PC-3 (cell line): ENCODE measurements at regions not wholly inside any gene's neighbourhood (a gene's known extent, or its start where the extent isn't known, plus 50 kb on each side); places are given as distances from the start of the nearest gene placed in this dataset.

ENCODE experiments used
- ATAC-seq: fragments of 200-7000 bp; cut with Tn5 transposase; 2 replicates; pipeline ENCODE4 v1.9.1; 2020; ENCODE audit warnings: mild to moderate bottlenecking, moderate library complexity
- BruUV-seq: library from RNA; stranded (reverse); fragments of 400-500 nt; replicated peaks from 2 replicates; lab custom pipeline; 2021; lab: Mats Ljungman, UMichigan
- CTCF ChIA-PET: fragments of 300-600 bp; sonication (Branson Sonifier 250); formaldehyde crosslinking; loops from one replicate; lab custom pipeline; 2022; ENCODE audit warnings: antibody characterized with exemption; lab: Charles Lee
- POLR2A ChIA-PET: fragments of 300-600 bp; sonication (Branson Sonifier 250); formaldehyde crosslinking; loops from one replicate; lab custom pipeline; 2022; ENCODE audit warnings: antibody characterized with exemption; ENCODE audit not compliant: unreplicated experiment; lab: Charles Lee
- DNase-seq: peaks from one replicate; pipeline ENCODE4 v3.0.0-alpha.2; 2015
- H2AFZ ChIP-seq: fragments of 300-600 bp; sonication (generic); 2 replicates; pipeline ENCODE4 v1.6.0; 2016; ENCODE audit warnings: antibody characterized with exemption, low read length
- H3F3A ChIP-seq: fragments of 300-600 bp; sonication (generic); one replicate; pipeline ENCODE4 v1.6.0; 2017; ENCODE audit warnings: antibody characterized with exemption, low read length, control low read depth, mild to moderate bottlenecking; ENCODE audit not compliant: unreplicated experiment
- H3K27ac ChIP-seq: fragments of 300-600 bp; sonication (generic); 2 replicates; pipeline ENCODE4 v1.5.1; 2016; ENCODE audit warnings: mild to moderate bottlenecking, low read length
- H3K27me3 ChIP-seq: fragments of 300-600 bp; sonication (generic); 2 replicates; pipeline ENCODE4 v1.6.1; 2016; ENCODE audit warnings: low read length, mixed read lengths
- H3K36me3 ChIP-seq: fragments of 300-600 bp; sonication (generic); 2 replicates; pipeline ENCODE4 v1.6.1; 2016; ENCODE audit warnings: low read depth, mixed run types, low read length, mixed read lengths
- H3K4me1 ChIP-seq: fragments of 300-600 bp; sonication (generic); 2 replicates; pipeline ENCODE4 v1.5.1; 2016; ENCODE audit warnings: low read length; ENCODE audit not compliant: insufficient read depth
- H3K4me2 ChIP-seq: fragments of 300-600 bp; sonication (generic); 2 replicates; pipeline ENCODE4 v1.6.0; 2016; ENCODE audit warnings: low read length
- H3K4me3 ChIP-seq: fragments of 300-600 bp; sonication (generic); 2 replicates; pipeline ENCODE4 v1.5.1; 2016; ENCODE audit warnings: mild to moderate bottlenecking, low read length, mixed read lengths
- H3K79me2 ChIP-seq: fragments of 300-600 bp; sonication (generic); 2 replicates; pipeline ENCODE4 v1.6.1; 2017; ENCODE audit warnings: low read length, mixed read lengths
- H3K9ac ChIP-seq: fragments of 300-600 bp; sonication (generic); 2 replicates; pipeline ENCODE4 v1.6.0; 2016; ENCODE audit warnings: mild to moderate bottlenecking, low read length
- H3K9me2 ChIP-seq: fragments of 300-600 bp; sonication (generic); replicated peaks from 2 replicates; pipeline ENCODE4 v1.6.1; 2016; ENCODE audit warnings: mixed run types, low read length, mixed read lengths
- H3K9me3 ChIP-seq: fragments of 300-600 bp; sonication (generic); 2 replicates; pipeline ENCODE4 v1.6.1; 2016; ENCODE audit warnings: low read length, mixed read lengths
- H4K20me1 ChIP-seq: fragments of 300-600 bp; sonication (generic); 2 replicates; pipeline ENCODE4 v1.6.1; 2016; ENCODE audit warnings: low read length, mixed read lengths
- EZH2 ChIP-seq: fragments of 300-600 bp; sonication (generic); IDR thresholded peaks from one replicate; pipeline ENCODE4 v1.6.1; 2017; ENCODE audit warnings: antibody characterized with exemption, mild to moderate bottlenecking, low read length; ENCODE audit not compliant: unreplicated experiment
- EZH2phosphoT487 ChIP-seq: fragments of 300-600 bp; sonication (generic); IDR thresholded peaks from 2 replicates; pipeline ENCODE4 v1.6.1; 2018; ENCODE audit warnings: mild to moderate bottlenecking, antibody characterized with exemption, low read length, borderline replicate concordance
- intact Hi-C: fragments of 100-400 bp; cut with micrococcal nuclease; formaldehyde crosslinking; loops from 2 replicates; pipeline ENCODE4 v1.9.0; 2023
- TF ChIP-seq, protein P1 (sequence below): fragments of 300-600 bp; sonication (generic); conservative IDR thresholded peaks from 2 replicates; pipeline ENCODE4 v1.5.1; 2017; ENCODE audit warnings: antibody characterized with exemption, low read depth, mild to moderate bottlenecking, low read length

DNA sequence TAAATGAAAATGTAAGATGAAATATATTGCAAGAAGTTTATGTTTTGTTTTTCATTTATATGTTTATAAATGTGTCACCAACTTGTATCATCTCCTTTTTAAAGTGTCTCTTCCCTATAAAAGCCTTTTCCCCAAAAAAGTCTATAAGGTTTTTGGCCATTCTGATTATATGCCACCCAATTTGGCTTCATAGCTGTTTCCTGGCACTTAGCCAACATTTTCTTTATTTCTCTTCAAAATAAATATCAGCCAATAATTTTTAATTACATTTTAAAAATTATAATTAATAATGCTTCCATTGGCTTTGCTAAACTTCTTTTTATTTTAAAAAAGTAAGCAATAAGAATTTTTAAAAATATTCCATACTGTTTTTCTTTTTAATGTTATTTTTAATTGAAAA, 171.8 kb downstream of the RASSF9 start:
- DNase-seq = no peak
- POLR2A ChIA-PET = no interaction called here
- no TSS peak for BruUV-seq

DNA sequence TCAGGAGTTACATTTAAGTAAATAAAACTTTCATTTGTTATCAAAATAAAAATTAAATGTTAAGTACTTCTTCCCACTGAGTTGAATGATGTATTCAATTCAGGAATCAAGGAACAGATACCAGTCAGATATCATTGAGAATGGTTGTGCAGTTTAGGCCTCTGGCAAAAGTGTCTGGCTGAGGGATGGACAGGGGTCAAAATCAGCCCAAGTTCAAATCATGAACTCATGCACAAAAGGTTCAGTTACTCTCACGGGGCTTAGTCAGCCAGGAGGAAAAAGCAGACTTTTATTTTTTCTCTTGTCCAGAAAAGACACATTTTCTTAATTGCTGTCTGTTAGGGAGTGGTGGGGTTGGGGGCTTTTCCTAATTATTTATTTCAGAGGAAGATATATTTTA, 166.3 kb downstream of the RASSF9 start:
- no TSS peak for BruUV-seq
- ChIA-PET CTCF (no interaction called here), POLR2A (no interaction called here)
- no peak overlapping the region for H2AFZ ChIP-seq
- no peak overlapping the region for H3K4me3 ChIP-seq
- H3K9me2 ChIP-seq = no peaks in the 10 kb centered on the region
- H3K79me2 ChIP-seq = no peaks in the 10 kb centered on the region
- ATAC-seq (no peak), DNase-seq (no peak)
- intact Hi-C loops = no loop called here
- no peak overlapping the region for H3K9ac ChIP-seq
- H4K20me1 ChIP-seq = no peaks in the 10 kb centered on the region
- TF ChIP-seq, protein P1, sequence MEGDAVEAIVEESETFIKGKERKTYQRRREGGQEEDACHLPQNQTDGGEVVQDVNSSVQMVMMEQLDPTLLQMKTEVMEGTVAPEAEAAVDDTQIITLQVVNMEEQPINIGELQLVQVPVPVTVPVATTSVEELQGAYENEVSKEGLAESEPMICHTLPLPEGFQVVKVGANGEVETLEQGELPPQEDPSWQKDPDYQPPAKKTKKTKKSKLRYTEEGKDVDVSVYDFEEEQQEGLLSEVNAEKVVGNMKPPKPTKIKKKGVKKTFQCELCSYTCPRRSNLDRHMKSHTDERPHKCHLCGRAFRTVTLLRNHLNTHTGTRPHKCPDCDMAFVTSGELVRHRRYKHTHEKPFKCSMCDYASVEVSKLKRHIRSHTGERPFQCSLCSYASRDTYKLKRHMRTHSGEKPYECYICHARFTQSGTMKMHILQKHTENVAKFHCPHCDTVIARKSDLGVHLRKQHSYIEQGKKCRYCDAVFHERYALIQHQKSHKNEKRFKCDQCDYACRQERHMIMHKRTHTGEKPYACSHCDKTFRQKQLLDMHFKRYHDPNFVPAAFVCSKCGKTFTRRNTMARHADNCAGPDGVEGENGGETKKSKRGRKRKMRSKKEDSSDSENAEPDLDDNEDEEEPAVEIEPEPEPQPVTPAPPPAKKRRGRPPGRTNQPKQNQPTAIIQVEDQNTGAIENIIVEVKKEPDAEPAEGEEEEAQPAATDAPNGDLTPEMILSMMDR = no peak
- TF ChIP-seq EZH2 (no peak), EZH2phosphoT487 (no peak)
- no peaks in the 10 kb centered on the region for H3K4me1 ChIP-seq
- no peaks in the 10 kb centered on the region for H3K9me3 ChIP-seq
- no peak overlapping the region for H3K4me2 ChIP-seq
- H3K27me3 ChIP-seq = no peaks in the 10 kb centered on the region
- no peaks in the 10 kb centered on the region for H3K36me3 ChIP-seq
- no peaks in the 10 kb centered on the region for H3F3A ChIP-seq
- no peak overlapping the region for H3K27ac ChIP-seq

More for the DNA sequence above, 171.8 kb downstream of the RASSF9 start:
- Histone ChIP-seq H3K4me1 (no peaks in the 10 kb centered on the region), H3K9ac (no peak overlapping the region), H3K9me3 (no peaks in the 10 kb centered on the region), H3F3A (no peaks in the 10 kb centered on the region), H3K36me3 (no peaks in the 10 kb centered on the region), H3K27me3 (no peaks in the 10 kb centered on the region), H3K27ac (no peak overlapping the region), H2AFZ (no peak overlapping the region), H3K79me2 (no peaks in the 10 kb centered on the region), H3K4me3 (no peak overlapping the region), H4K20me1 (no peaks in the 10 kb centered on the region), H3K9me2 (no peaks in the 10 kb centered on the region), H3K4me2 (no peak overlapping the region)
- intact Hi-C loops = no loop called here
- ATAC-seq = no peak
- CTCF ChIA-PET = no interaction called here
- TF ChIP-seq, protein P1 = no peak
- no peak for TF ChIP-seq EZH2
- TF ChIP-seq EZH2phosphoT487 = no peak

DNA sequence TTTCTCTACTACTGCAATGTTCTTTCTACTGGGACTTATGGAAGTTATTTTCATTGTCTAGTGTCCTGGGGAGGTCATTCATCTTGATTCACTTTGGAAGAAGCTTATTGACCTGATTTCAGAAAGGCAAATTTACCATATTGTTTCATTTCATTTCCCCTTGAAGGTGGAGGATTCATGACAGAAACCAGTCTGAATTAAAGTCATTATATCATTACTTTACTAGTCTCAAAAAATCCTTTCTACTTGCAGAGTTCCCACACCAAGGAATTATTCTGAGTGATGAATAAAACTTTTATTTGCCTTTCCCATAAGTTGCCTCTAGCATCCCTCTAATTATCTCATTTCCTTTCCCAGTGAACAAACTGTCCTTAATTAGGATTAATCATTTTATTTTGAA, 163.8 kb downstream of the RASSF9 start:
- ChIA-PET CTCF (no interaction called here), POLR2A (no interaction called here)
- Histone ChIP-seq H3K9me3 (no peaks in the 10 kb centered on the region), H3K27ac (no peak overlapping the region), H3K4me2 (no peak overlapping the region), H3K4me1 (peaks cover 5% of the 10 kb centered on the region; the same call in 1 of the 2 replicates), H4K20me1 (no peaks in the 10 kb centered on the region), H3K79me2 (no peaks in the 10 kb centered on the region), H2AFZ (no peak overlapping the region), H3K27me3 (no peaks in the 10 kb centered on the region), H3F3A (no peaks in the 10 kb centered on the region), H3K9me2 (no peaks in the 10 kb centered on the region), H3K9ac (no peak overlapping the region), H3K4me3 (no peak overlapping the region), H3K36me3 (no peaks in the 10 kb centered on the region)
- ATAC-seq = no peak
- BruUV-seq = no TSS peak
- intact Hi-C loops = no loop called here
- no peak for DNase-seq
- no peak for TF ChIP-seq EZH2phosphoT487
- no peak for TF ChIP-seq EZH2
- TF ChIP-seq, protein P1 = no peak
